Activated CD4-positive, alpha-beta T cell treated with anti-CD3 and anti-CD28 coated beads, Interleukin-2, amount 10 ng/mL, durations not matched to agents 7 days and 5 days (primary cell): ENCODE measurements at regions not wholly inside any gene's neighbourhood (a gene's known extent, or its start where the extent isn't known, plus 50 kb on each side); places are given as distances from the start of the nearest gene placed in this dataset.

Experiments
- CTCF ChIA-PET: fragments of 350-600 bp; sonication (Branson Sonifier 250); formaldehyde crosslinking; loops from one replicate; lab custom pipeline; 2021; ENCODE audit warnings: antibody characterized with exemption; lab: Charles Lee
- POLR2A ChIA-PET: fragments of 350-600 bp; sonication (Branson Sonifier 250); formaldehyde crosslinking; loops from one replicate; lab custom pipeline; 2021; ENCODE audit warnings: antibody characterized with exemption; lab: Charles Lee
- DNase-seq: peaks from one replicate; pipeline ENCODE4 v3.0.0-alpha.2; 2020
- H3K27ac Mint-ChIP-seq: one replicate; pipeline ENCODE4 v1.8.0; 2021; ENCODE audit warnings: mild to moderate bottlenecking, moderate library complexity, mixed read lengths
- H3K27me3 Mint-ChIP-seq: one replicate; pipeline ENCODE4 v1.8.0; 2021; ENCODE audit warnings: mixed read lengths
- H3K36me3 Mint-ChIP-seq: one replicate; pipeline ENCODE4 v1.8.0; 2021; ENCODE audit warnings: low read depth, mixed read lengths
- H3K4me1 Mint-ChIP-seq: one replicate; pipeline ENCODE4 v1.8.0; 2021; ENCODE audit warnings: mixed read lengths
- H3K4me3 Mint-ChIP-seq: one replicate; pipeline ENCODE4 v1.8.0; 2021; ENCODE audit warnings: mild to moderate bottlenecking, moderate library complexity, mixed read lengths
- H3K9me3 Mint-ChIP-seq: one replicate; pipeline ENCODE4 v1.8.0; 2021; ENCODE audit warnings: mixed read lengths

DNA sequence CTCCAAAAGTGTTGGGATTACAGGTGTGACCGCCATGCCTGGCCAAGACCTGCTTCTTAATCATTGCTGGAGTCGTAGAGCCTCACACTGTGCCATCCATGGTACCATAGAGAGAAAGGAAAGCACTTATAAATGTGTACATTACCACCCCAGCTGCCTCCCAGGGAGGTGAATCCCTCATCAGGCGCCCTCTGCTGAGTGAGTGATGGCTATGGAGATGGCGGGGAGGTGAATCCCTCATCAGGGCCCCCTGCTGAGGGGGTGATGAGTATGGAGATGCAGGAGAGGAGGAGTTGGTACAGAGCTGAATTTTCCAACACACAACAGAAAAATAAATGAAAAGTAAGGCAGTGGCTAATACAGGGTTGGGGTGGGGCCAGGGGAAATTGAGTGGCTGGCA, 263.4 kb downstream of the UQCRFS1 start:
- Mint-ChIP-seq H3K27me3 (no peaks in the 10 kb centered on the region), H3K36me3 (no peaks in the 10 kb centered on the region), H3K27ac (no peak overlapping the region), H3K4me3 (no peak overlapping the region), H3K4me1 (no peaks in the 10 kb centered on the region), H3K9me3 (peaks cover 2% of the 10 kb centered on the region)
- DNase-seq = no peak
- ChIA-PET CTCF (no interaction called here), POLR2A (no interaction called here)

DNA sequence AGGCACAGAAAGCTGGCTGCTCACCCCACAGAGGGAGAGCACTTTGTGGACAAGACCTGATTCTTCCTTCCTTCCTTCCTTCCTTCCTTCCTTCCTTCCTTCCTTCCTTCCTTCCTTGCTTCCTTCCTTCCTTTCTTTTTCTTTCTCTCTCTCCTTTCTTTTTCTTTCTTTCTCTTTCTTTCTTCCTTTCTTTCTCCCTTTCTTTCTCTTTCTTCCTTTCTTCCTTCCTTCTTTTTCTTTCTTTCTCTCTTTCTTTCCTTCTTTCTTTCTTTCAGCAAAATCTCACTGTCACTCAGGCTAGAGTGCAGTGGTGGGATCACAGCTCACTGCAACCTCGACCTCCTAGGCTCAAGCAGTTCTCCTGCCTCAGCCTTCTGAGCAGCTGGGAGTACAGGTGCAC, 263.9 kb downstream of the UQCRFS1 start:
- DNase-seq = no peak
- Mint-ChIP-seq H3K27ac (no peak overlapping the region), H3K36me3 (no peaks in the 10 kb centered on the region), H3K27me3 (no peaks in the 10 kb centered on the region), H3K4me3 (no peak overlapping the region), H3K4me1 (no peaks in the 10 kb centered on the region), H3K9me3 (no peaks in the 10 kb centered on the region)
- POLR2A ChIA-PET = no interaction called here
- CTCF ChIA-PET = no interaction called here

DNA sequence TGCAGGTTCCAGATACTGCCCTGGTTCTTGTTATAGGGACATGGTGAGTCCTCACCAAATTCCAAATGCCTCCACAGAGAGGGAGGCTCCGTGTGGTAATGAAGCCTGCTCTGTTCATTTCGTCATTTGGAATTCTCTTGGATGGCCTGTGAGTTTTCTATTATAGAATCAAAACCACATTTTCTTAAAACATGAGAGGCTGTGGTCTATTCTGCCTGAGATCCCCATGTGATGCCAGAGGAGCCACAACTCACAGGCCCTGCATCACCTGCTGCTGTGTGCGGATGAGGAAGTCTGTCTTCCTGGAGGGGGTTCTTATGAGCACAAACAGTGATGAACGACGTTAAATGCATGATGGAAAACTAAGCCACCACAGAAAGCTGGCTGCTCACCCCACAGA, 264.4 kb downstream of the UQCRFS1 start:
- H3K4me3 Mint-ChIP-seq = no peak overlapping the region
- no peaks in the 10 kb centered on the region for H3K36me3 Mint-ChIP-seq
- no peaks in the 10 kb centered on the region for H3K9me3 Mint-ChIP-seq
- no peaks in the 10 kb centered on the region for H3K27me3 Mint-ChIP-seq
- H3K4me1 Mint-ChIP-seq = no peaks in the 10 kb centered on the region
- no peak overlapping the region for H3K27ac Mint-ChIP-seq
- CTCF ChIA-PET = no interaction called here
- POLR2A ChIA-PET = no interaction called here
- no peak for DNase-seq

DNA sequence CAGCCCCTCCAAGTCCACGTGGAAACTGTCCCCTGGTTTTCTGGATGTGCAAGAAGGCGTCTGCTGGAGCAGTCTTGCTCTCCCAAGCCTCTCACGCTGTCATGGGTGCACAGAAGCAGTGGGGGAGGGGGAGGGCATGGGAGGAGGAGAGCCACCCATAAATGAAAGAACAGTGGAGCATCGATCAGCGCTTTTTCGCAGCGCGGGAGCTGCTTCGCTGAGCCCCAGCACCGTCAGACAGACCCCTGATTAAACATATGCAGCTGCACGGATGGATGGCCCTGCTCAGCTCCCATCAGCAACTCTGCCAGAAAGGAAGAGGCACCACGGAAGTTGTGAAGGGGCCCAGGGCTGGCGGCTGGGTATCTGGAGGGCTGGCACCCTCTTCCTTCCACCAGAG, 264.9 kb downstream of the UQCRFS1 start:
- H3K27ac Mint-ChIP-seq = no peak overlapping the region
- H3K36me3 Mint-ChIP-seq = no peaks in the 10 kb centered on the region
- no peaks in the 10 kb centered on the region for H3K9me3 Mint-ChIP-seq
- no peaks in the 10 kb centered on the region for H3K4me1 Mint-ChIP-seq
- H3K27me3 Mint-ChIP-seq = no peaks in the 10 kb centered on the region
- H3K4me3 Mint-ChIP-seq = no peak overlapping the region
- ChIA-PET POLR2A (no interaction called here), CTCF (no interaction called here)
- no peak for DNase-seq

DNA sequence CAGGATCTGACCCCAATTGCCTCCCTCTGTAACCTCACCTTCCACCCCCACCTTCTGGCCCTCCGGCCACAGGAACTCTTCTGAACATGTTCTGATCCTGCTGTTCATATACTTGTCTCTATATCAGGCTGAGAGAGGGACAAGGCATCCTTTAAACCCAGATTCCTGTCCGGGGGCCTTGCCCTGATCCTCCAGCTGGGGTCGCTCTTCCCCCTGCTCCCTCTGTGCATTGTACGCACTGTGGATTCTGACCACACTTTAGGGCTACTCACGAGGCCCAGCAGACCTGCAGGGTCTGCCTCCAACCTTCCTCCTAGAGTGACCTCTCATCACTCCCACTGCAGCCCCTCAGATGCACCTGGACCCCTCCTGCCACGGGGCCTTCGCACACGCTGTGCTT, 269.3 kb downstream of the UQCRFS1 start:
- no peak overlapping the region for H3K4me3 Mint-ChIP-seq
- no peaks in the 10 kb centered on the region for H3K36me3 Mint-ChIP-seq
- H3K4me1 Mint-ChIP-seq = no peaks in the 10 kb centered on the region
- H3K27ac Mint-ChIP-seq = no peak overlapping the region
- no peaks in the 10 kb centered on the region for H3K27me3 Mint-ChIP-seq
- no peaks in the 10 kb centered on the region for H3K9me3 Mint-ChIP-seq
- DNase-seq = no peak
- ChIA-PET CTCF (no interaction called here), POLR2A (no interaction called here)

DNA sequence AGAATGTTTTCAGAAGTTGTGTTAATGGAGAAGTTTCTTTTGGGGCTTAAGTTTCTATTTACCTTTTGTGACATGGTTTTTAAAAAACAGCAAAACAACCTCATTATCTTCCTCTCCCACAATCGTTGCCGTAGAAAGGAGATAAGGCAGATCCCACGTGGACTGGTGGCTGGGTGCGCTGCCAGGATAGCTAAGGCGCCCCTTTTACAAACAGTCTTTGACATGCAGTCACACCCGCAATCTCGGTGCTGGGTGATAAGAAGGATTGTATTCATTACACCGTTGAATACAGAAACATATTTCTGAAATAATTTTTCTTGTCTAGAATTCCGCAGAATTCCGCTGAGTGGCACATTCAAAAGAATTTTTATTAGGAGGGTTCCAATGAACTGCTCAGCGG, 271.1 kb downstream of the UQCRFS1 start:
- H3K4me1 Mint-ChIP-seq = no peaks in the 10 kb centered on the region
- H3K9me3 Mint-ChIP-seq = no peaks in the 10 kb centered on the region
- ChIA-PET POLR2A (no interaction called here), CTCF (no interaction called here)
- H3K27ac Mint-ChIP-seq = no peak overlapping the region
- no peaks in the 10 kb centered on the region for H3K27me3 Mint-ChIP-seq
- no peaks in the 10 kb centered on the region for H3K36me3 Mint-ChIP-seq
- no peak for DNase-seq
- H3K4me3 Mint-ChIP-seq = no peak overlapping the region

DNA sequence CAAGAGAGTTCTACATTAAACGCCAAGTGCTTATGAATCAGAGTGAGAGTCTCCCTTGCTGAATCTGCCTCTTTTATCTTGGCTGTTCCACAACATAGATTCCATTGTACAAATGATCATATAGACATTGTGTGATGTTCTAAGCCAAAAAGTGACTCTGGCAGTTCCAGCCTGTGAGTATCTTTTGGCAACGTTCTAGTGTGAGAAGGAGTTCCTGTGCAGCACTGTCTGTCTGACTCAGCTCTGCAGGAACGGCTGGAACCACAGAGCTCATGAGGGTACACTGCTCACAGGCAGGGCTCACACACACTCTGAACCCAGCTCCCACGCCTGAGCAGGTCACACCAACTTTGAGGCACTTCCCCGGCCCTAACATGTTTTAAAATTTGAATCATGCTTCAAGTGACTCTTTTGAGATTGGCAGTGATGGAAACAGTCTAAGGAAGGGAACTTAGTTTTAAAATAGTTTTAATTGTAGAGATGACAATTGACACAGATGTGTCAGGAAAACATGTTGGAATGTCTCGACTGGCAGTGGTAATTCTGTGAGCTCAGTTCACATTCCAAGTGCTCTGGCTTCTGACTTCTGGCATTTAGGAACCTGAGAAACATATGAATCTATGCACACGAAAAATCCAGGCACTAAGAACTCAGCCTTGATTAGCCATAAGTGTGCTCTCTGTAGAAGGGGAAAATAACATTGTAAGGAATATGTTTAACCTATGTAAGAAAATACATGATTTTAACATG, 272.0 kb downstream of the UQCRFS1 start:
- Mint-ChIP-seq H3K9me3 (no peaks in the 10 kb centered on the region), H3K27ac (no peak overlapping the region), H3K36me3 (no peaks in the 10 kb centered on the region), H3K4me3 (no peak overlapping the region), H3K4me1 (no peaks in the 10 kb centered on the region), H3K27me3 (no peaks in the 10 kb centered on the region)
- POLR2A ChIA-PET = no interaction called here
- DNase-seq = no peak
- CTCF ChIA-PET = interaction anchor here (1.3 kb wide), 1 partner anchor 10 kb away, joined by 3 read pairs; no protein-coding TSS in a partner anchor

DNA sequence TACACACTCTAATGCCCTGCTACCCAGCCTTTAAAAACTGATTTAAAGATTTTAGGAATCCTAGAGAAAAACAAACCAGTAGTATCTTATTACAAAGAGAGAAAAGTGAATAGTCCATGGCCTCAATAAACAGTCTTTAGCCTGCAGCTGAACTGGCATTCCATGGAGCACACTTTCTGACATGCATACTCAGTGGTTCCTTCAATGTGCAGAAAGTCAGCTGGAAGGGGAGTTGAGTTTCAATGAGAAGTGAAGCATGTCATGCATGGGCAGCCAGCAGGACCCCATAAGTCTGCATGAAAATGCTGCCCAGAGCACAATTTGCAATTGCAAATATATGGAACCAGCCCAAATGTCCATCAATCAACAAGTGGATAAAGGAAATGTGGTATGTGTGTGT, 273.7 kb downstream of the UQCRFS1 start:
- H3K27ac Mint-ChIP-seq = no peak overlapping the region
- H3K27me3 Mint-ChIP-seq = no peaks in the 10 kb centered on the region
- no peak overlapping the region for H3K4me3 Mint-ChIP-seq
- H3K4me1 Mint-ChIP-seq = no peaks in the 10 kb centered on the region
- no peak for DNase-seq
- CTCF ChIA-PET = no interaction called here
- POLR2A ChIA-PET = no interaction called here
- H3K9me3 Mint-ChIP-seq = no peaks in the 10 kb centered on the region
- H3K36me3 Mint-ChIP-seq = no peaks in the 10 kb centered on the region

DNA sequence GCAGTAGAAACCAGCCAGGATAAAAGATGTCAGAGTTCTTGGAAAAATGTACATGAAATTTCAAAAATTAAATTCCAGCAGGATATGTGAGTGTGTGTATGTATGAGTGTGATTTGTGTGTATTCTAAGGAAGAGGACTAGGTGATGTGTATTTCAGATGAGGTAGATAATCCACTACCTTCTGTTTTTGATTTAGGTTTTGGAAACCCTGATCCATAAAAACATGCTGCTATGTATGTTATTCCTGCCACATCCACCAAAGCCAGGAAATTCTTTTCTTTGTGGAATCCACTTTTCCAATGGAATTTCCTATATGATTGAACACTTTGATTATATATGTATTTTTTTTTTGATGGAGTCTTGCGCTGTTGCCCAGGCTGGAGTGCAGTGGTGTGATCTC, 276.9 kb downstream of the UQCRFS1 start:
- DNase-seq = no peak
- Mint-ChIP-seq H3K27ac (no peak overlapping the region), H3K4me1 (no peaks in the 10 kb centered on the region), H3K36me3 (no peaks in the 10 kb centered on the region), H3K9me3 (no peaks in the 10 kb centered on the region), H3K27me3 (no peaks in the 10 kb centered on the region), H3K4me3 (no peak overlapping the region)
- ChIA-PET POLR2A (no interaction called here), CTCF (no interaction called here)

DNA sequence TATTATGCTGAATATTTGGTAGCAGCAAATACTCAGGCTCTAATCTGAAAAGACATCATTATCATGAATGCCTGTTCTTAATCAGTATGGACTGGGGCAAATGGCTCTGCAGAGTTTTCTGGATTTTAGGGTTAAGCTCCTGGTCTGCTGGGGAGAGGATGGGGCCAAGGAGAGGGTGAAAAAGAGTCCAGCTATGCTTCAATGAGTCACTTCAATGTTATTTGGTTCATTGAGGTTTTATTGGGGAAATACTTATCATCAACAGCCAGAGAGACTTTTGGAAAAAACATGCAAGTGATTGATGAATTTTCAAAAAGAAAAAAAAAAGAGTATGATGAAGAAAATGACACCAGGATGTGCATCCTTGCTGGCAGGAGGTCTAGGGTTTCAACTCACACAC, 278.3 kb downstream of the UQCRFS1 start:
- ChIA-PET CTCF (no interaction called here), POLR2A (no interaction called here)
- Mint-ChIP-seq H3K27me3 (peaks cover 2% of the 10 kb centered on the region), H3K4me1 (no peaks in the 10 kb centered on the region), H3K27ac (no peak overlapping the region), H3K9me3 (no peaks in the 10 kb centered on the region), H3K36me3 (no peaks in the 10 kb centered on the region), H3K4me3 (no peak overlapping the region)
- DNase-seq = no peak

DNA sequence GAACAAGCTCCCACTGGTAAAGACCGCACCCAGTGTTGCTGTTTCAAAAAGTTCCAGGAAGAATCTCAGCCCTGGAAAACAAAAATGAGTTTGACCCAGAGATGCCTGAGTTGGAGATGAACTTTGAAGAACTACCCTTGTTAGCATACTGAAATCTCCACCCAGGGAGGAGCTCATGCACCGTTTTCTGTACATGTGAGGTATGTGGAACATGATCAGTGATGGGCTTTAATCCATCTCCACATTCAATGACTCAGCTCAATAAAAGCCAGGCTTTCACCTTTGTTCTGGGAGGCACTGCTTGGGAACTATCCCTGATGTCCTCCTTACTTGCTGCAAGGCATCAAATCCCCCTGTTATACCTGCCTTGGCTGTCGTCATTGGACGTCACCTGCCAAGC, 279.9 kb downstream of the UQCRFS1 start:
- Mint-ChIP-seq H3K4me3 (no peak overlapping the region), H3K36me3 (no peaks in the 10 kb centered on the region), H3K9me3 (no peaks in the 10 kb centered on the region), H3K4me1 (no peaks in the 10 kb centered on the region), H3K27ac (no peak overlapping the region), H3K27me3 (peaks cover 3% of the 10 kb centered on the region)
- DNase-seq = no peak
- ChIA-PET POLR2A (no interaction called here), CTCF (interaction anchor here (0.7 kb wide), 1 partner anchor 13 kb away, joined by 3 read pairs; no protein-coding TSS in a partner anchor)

DNA sequence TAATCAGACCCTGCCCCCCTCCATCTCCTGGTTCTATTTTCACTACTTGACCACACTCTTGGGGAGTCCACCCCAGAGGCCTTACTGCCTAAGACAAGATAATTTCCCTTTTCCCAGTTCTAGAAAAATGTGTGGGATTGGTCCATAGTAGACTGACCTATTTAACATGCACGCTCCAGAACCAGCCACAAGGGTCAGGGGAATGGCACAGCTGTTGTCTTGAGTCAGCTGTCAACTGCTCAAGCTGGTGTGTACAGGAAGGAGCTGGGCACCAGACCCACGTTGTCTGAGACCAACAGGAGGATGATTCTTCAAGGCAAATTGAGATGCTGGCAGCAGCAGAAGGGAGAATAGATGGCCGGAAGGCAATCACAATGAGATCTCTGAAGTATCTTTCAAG, 280.5 kb downstream of the UQCRFS1 start:
- Mint-ChIP-seq H3K9me3 (no peaks in the 10 kb centered on the region), H3K4me1 (no peaks in the 10 kb centered on the region), H3K4me3 (no peak overlapping the region), H3K27me3 (peaks cover 3% of the 10 kb centered on the region), H3K27ac (no peak overlapping the region), H3K36me3 (no peaks in the 10 kb centered on the region)
- no peak for DNase-seq
- CTCF ChIA-PET = no interaction called here
- POLR2A ChIA-PET = no interaction called here

DNA sequence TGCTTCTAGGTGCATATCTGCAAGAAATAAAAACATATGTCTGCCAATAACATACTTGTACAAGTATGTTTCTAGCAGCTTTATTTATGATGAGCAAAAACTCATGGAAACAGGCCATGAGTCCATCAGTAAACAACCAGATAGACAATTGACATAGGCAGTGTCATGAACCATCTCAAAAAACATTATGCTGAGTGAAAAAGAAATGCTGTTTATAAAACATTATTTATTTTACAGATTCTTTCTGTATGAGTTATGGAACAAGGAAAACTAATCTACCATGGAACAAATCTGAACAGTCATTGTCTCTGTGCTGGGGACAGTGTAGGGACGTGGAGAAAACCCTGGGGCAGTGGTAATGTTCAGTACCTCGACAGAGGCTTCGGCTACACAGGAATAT, 283.9 kb downstream of the UQCRFS1 start:
- POLR2A ChIA-PET = no interaction called here
- H3K4me3 Mint-ChIP-seq = no peak overlapping the region
- CTCF ChIA-PET = no interaction called here
- H3K27me3 Mint-ChIP-seq = peaks cover 3% of the 10 kb centered on the region
- no peaks in the 10 kb centered on the region for H3K4me1 Mint-ChIP-seq
- no peak for DNase-seq
- no peak overlapping the region for H3K27ac Mint-ChIP-seq
- no peaks in the 10 kb centered on the region for H3K9me3 Mint-ChIP-seq
- H3K36me3 Mint-ChIP-seq = no peaks in the 10 kb centered on the region

DNA sequence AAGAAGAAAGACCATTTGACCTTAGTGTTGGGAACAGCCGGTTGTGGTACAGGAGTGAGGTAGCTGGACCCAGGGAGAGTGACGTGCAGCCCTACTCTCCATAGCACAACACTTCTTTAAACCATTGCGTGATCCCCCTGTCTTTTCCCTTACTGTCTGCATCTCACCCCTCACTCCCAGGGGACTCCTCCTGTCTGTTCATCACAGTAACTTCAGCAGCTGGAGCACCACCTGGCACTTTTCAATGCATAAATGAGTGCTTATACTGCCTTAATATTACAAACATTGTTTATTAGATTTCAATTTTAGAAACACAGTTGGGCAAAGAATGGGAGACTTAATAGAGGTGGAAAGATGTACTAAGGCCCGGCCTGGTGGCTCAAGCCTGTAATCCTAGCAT, 285.5 kb downstream of the UQCRFS1 start:
- H3K36me3 Mint-ChIP-seq = no peaks in the 10 kb centered on the region
- H3K27ac Mint-ChIP-seq = no peak overlapping the region
- H3K27me3 Mint-ChIP-seq = peaks cover 3% of the 10 kb centered on the region
- CTCF ChIA-PET = no interaction called here
- H3K9me3 Mint-ChIP-seq = no peaks in the 10 kb centered on the region
- no peak for DNase-seq
- POLR2A ChIA-PET = no interaction called here
- H3K4me1 Mint-ChIP-seq = no peaks in the 10 kb centered on the region
- H3K4me3 Mint-ChIP-seq = no peak overlapping the region
